ENCODE measurements at regions not wholly inside any gene's neighbourhood (a gene's known extent, or its start where the extent isn't known, plus 50 kb on each side); places are given as distances from the start of the nearest gene placed in this dataset.
"Not testable (repeated sequence)": the region's sequence is repeated elsewhere in the genome, so short reads cannot be mapped to it uniquely, and the experiment has no call there.

DNA sequence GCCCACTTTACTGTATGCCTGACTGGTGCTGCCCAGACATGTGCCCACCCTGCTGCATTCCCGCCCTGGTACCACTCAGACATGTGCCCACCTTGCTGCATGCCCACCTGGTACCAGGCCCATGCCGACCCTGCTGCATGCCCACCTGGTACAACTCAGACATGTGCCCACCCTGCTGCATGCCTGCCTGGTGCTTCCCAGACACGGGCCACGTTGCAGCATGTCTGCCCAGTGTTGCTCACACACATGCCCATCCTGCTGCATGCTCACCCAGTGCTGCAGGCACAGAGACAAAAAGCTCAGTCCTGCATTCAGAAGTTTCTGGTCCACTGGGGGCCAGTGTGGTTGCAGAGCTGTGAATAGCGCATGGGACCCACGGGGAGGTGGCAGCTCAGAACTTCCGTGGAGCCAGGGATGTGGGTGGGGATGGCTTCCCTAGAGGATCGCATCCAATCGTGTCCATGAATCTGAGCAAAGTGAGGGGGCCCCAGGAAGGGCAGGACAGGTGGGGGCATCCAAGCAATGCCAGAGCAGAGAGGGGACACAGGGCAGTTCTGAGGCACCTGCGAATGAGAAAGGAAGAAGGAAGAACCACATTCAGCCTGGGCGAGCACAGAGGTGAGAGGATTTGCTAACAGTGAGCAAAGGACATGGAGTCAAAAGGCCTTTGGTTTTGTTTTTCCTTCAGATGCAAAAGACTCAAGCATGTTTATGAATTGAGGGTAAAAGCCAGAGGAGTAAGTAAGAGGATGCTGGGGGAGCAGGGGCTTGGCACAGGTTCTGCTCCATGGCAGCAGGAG, 175.9 kb upstream of the C14orf180 start:
- no peaks in the 10 kb centered on the region for H3K9me3 ChIP-seq (ENCODE audit: control insufficient read depth in 2 of 2, low read length in 2 of 2)
- H3K27me3 ChIP-seq (ENCODE audit: control insufficient read depth in 2 of 2, insufficient read depth in 2 of 2, low read length in 2 of 2) = peaks cover 0 to 3% of the 10 kb centered on the region in 2 donors
- no peak overlapping the region for H3K4me3 ChIP-seq (ENCODE audit: low read length in 2 of 2)
- no peak overlapping the region for H3K9ac ChIP-seq (ENCODE audit: low read depth in 1 of 2, low read length in 2 of 2)
- H3K36me3 ChIP-seq (ENCODE audit: control insufficient read depth in 2 of 2, insufficient read depth in 2 of 2, low read length in 2 of 2) = no peaks in the 10 kb centered on the region
- no peaks in the 10 kb centered on the region for H3K4me1 ChIP-seq (ENCODE audit: control insufficient read depth in 2 of 2, insufficient read depth in 2 of 2, low read length in 2 of 2)
- no peak overlapping the region for H3K27ac ChIP-seq (ENCODE audit: low read depth in 2 of 2, low read length in 2 of 2)

DNA sequence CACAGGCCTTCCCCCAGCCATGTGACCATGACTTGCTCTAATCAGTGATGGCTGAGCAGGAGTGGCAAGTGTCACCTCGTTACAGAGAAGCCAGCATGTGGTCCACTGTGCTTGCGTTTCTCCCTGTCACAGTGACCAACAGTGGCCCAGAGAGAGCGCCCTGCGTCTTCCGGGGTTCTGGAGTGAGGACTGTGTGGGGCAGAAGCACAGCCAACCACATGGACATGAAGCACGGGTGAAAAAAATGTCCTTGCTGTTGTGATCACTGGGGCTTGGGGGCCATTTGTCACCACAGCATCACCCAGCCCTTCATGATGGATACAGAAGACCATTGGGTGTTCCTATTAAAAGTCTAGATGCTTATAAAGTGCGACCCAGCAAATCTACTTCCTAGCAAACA, 174.6 kb upstream of the C14orf180 start:
- Histone ChIP-seq H3K4me1 (ENCODE audit: control insufficient read depth in 2 of 2, insufficient read depth in 2 of 2, low read length in 2 of 2) (no peaks in the 10 kb centered on the region), H3K4me3 (ENCODE audit: low read length in 2 of 2) (no peak overlapping the region), H3K27me3 (ENCODE audit: control insufficient read depth in 2 of 2, insufficient read depth in 2 of 2, low read length in 2 of 2) (peaks cover 0 to 3% of the 10 kb centered on the region in 2 donors), H3K36me3 (ENCODE audit: control insufficient read depth in 2 of 2, insufficient read depth in 2 of 2, low read length in 2 of 2) (no peaks in the 10 kb centered on the region), H3K9me3 (ENCODE audit: control insufficient read depth in 2 of 2, low read length in 2 of 2) (no peaks in the 10 kb centered on the region), H3K9ac (ENCODE audit: low read depth in 1 of 2, low read length in 2 of 2) (no peak overlapping the region), H3K27ac (ENCODE audit: low read depth in 2 of 2, low read length in 2 of 2) (no peak overlapping the region)

- H3K36me3 ChIP-seq (ENCODE audit: control insufficient read depth in 2 of 2, insufficient read depth in 2 of 2, low read length in 2 of 2) = no peaks in the 10 kb centered on the region
- H3K4me1 ChIP-seq (ENCODE audit: control insufficient read depth in 2 of 2, insufficient read depth in 2 of 2, low read length in 2 of 2) = no peaks in the 10 kb centered on the region
- no peak overlapping the region for H3K4me3 ChIP-seq (ENCODE audit: low read length in 2 of 2)
- H3K27me3 ChIP-seq (ENCODE audit: control insufficient read depth in 2 of 2, insufficient read depth in 2 of 2, low read length in 2 of 2) = peaks cover 0 to 3% of the 10 kb centered on the region in 2 donors
- no peak overlapping the region for H3K27ac ChIP-seq (ENCODE audit: low read depth in 2 of 2, low read length in 2 of 2)
- H3K9ac ChIP-seq (ENCODE audit: low read depth in 1 of 2, low read length in 2 of 2) = no peak overlapping the region
- no peaks in the 10 kb centered on the region for H3K9me3 ChIP-seq (ENCODE audit: control insufficient read depth in 2 of 2, low read length in 2 of 2)
These were observed 174.0 kb upstream of the C14orf180 start for GRCh38 chr14:104405360-104406226.

- Histone ChIP-seq H3K9me3 (ENCODE audit: control insufficient read depth in 2 of 2, low read length in 2 of 2) (no peaks in the 10 kb centered on the region), H3K9ac (ENCODE audit: low read depth in 1 of 2, low read length in 2 of 2) (no peak overlapping the region), H3K27me3 (ENCODE audit: control insufficient read depth in 2 of 2, insufficient read depth in 2 of 2, low read length in 2 of 2) (peaks cover 0 to 3% of the 10 kb centered on the region in 2 donors), H3K4me1 (ENCODE audit: control insufficient read depth in 2 of 2, insufficient read depth in 2 of 2, low read length in 2 of 2) (no peaks in the 10 kb centered on the region), H3K4me3 (ENCODE audit: low read length in 2 of 2) (no peak overlapping the region), H3K27ac (ENCODE audit: low read depth in 2 of 2, low read length in 2 of 2) (no peak overlapping the region), H3K36me3 (ENCODE audit: control insufficient read depth in 2 of 2, insufficient read depth in 2 of 2, low read length in 2 of 2) (no peaks in the 10 kb centered on the region)
These were observed 172.7 kb upstream of the C14orf180 start for GRCh38 chr14:104406831-104407230.

DNA sequence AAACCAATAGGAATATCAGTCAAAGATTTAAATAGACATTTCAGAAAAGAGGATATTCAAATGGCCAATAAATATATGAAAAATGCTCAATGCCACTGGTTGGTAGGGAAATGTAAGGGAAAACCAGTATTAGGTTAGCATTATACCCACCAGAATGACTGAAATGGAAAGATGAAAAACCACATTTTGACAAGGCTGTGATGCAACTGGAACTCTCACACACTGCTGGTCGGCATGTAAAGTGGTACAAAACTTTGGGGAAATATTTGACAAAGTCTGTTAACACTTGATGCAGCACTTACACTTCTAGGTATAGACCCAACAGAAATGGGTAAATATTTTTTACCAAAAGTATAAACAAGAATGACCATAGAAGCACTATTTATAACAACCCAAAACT, 163.2 kb upstream of the C14orf180 start:
- Histone ChIP-seq H3K27me3 (ENCODE audit: control insufficient read depth in 2 of 2, insufficient read depth in 2 of 2, low read length in 2 of 2) (no peaks in the 10 kb centered on the region), H3K9ac (ENCODE audit: low read depth in 1 of 2, low read length in 2 of 2) (no peak overlapping the region), H3K4me3 (ENCODE audit: low read length in 2 of 2) (no peak overlapping the region), H3K4me1 (ENCODE audit: control insufficient read depth in 2 of 2, insufficient read depth in 2 of 2, low read length in 2 of 2) (no peaks in the 10 kb centered on the region), H3K27ac (ENCODE audit: low read depth in 2 of 2, low read length in 2 of 2) (no peak overlapping the region), H3K36me3 (ENCODE audit: control insufficient read depth in 2 of 2, insufficient read depth in 2 of 2, low read length in 2 of 2) (no peaks in the 10 kb centered on the region), H3K9me3 (ENCODE audit: control insufficient read depth in 2 of 2, low read length in 2 of 2) (no peaks in the 10 kb centered on the region)

DNA sequence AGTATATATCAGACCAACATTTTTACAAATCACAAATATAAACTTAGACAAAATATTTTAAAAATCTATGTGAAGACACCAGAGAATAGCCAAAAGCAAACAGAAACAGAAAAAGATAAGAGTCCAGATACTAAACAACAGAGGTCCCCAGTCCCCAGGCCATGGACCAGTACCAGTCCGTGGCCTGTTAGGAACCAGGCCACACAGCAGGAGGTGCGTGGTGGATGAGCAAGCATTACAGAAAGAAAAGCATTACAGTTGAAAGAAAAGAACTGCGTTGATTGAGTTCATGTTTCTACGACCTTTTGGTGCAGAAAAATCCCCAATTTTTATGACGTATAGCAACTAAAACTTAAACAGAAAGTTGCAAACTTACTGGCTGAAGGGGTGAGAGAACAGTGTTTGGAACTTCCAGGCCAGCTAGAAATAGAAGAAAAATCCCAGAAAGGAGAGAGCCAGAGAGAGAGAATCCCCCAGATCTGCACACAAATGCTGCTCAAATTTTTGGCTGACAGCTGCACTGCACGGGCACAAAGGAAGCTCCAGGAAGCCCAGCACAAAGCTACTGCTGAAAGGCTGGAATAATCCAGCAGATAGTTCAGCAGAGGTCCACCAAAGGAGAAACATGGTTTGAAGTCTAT, 159.6 kb upstream of the C14orf180 start:
- Histone ChIP-seq H3K27me3 (ENCODE audit: control insufficient read depth in 2 of 2, insufficient read depth in 2 of 2, low read length in 2 of 2) (no peaks in the 10 kb centered on the region), H3K4me3 (ENCODE audit: low read length in 2 of 2) (no peak overlapping the region), H3K4me1 (ENCODE audit: control insufficient read depth in 2 of 2, insufficient read depth in 2 of 2, low read length in 2 of 2) (no peaks in the 10 kb centered on the region), H3K9me3 (ENCODE audit: control insufficient read depth in 2 of 2, low read length in 2 of 2) (no peaks in the 10 kb centered on the region), H3K9ac (ENCODE audit: low read depth in 1 of 2, low read length in 2 of 2) (no peak overlapping the region), H3K27ac (ENCODE audit: low read depth in 2 of 2, low read length in 2 of 2) (no peak overlapping the region), H3K36me3 (ENCODE audit: control insufficient read depth in 2 of 2, insufficient read depth in 2 of 2, low read length in 2 of 2) (no peaks in the 10 kb centered on the region)

- not testable (repeated sequence) for H3K27ac ChIP-seq (ENCODE audit: low read depth in 2 of 2, low read length in 2 of 2); H3K4me1 ChIP-seq (ENCODE audit: control insufficient read depth in 2 of 2, insufficient read depth in 2 of 2, low read length in 2 of 2); H3K9ac ChIP-seq (ENCODE audit: low read depth in 1 of 2, low read length in 2 of 2); H3K9me3 ChIP-seq (ENCODE audit: control insufficient read depth in 2 of 2, low read length in 2 of 2); H3K36me3 ChIP-seq (ENCODE audit: control insufficient read depth in 2 of 2, insufficient read depth in 2 of 2, low read length in 2 of 2); H3K27me3 ChIP-seq (ENCODE audit: control insufficient read depth in 2 of 2, insufficient read depth in 2 of 2, low read length in 2 of 2); H3K4me3 ChIP-seq (ENCODE audit: low read length in 2 of 2)
These were observed 159.0 kb upstream of the C14orf180 start for GRCh38 chr14:104420523-104420922.

DNA sequence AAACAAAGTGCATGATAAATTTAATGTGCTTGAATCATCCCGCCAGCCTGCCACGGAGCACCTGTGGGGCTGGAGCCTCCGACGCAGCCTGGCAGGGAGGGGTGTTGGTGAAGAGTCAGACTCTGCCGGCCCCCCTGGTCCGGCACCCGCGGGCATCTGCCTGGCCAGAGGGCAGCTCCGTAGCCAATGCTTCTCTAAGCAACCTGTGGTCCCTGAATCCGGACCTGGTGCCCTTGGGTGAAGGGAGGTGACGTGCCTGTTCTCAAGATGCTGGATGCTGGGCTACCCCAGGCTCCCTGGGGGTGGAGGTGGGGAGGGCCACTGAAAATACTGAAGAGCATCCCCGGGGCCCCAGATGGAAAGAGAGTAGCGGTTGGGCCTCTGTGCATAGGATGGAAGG, 158.6 kb upstream of the C14orf180 start:
- Histone ChIP-seq H3K4me1 (ENCODE audit: control insufficient read depth in 2 of 2, insufficient read depth in 2 of 2, low read length in 2 of 2) (no peaks in the 10 kb centered on the region), H3K9me3 (ENCODE audit: control insufficient read depth in 2 of 2, low read length in 2 of 2) (no peaks in the 10 kb centered on the region), H3K36me3 (ENCODE audit: control insufficient read depth in 2 of 2, insufficient read depth in 2 of 2, low read length in 2 of 2) (no peaks in the 10 kb centered on the region), H3K27me3 (ENCODE audit: control insufficient read depth in 2 of 2, insufficient read depth in 2 of 2, low read length in 2 of 2) (no peaks in the 10 kb centered on the region), H3K4me3 (ENCODE audit: low read length in 2 of 2) (no peak overlapping the region), H3K27ac (ENCODE audit: low read depth in 2 of 2, low read length in 2 of 2) (no peak overlapping the region), H3K9ac (ENCODE audit: low read depth in 1 of 2, low read length in 2 of 2) (no peak overlapping the region)

GRCh38 chr14:104421401-104421821, 158.2 kb upstream of the C14orf180 start:
- H3K9me3 ChIP-seq (ENCODE audit: control insufficient read depth in 2 of 2, low read length in 2 of 2) = no peaks in the 10 kb centered on the region
- H3K27ac ChIP-seq (ENCODE audit: low read depth in 2 of 2, low read length in 2 of 2) = no peak overlapping the region
- no peaks in the 10 kb centered on the region for H3K36me3 ChIP-seq (ENCODE audit: control insufficient read depth in 2 of 2, insufficient read depth in 2 of 2, low read length in 2 of 2)
- H3K4me3 ChIP-seq (ENCODE audit: low read length in 2 of 2) = no peak overlapping the region
- no peak overlapping the region for H3K9ac ChIP-seq (ENCODE audit: low read depth in 1 of 2, low read length in 2 of 2)
- H3K27me3 ChIP-seq (ENCODE audit: control insufficient read depth in 2 of 2, insufficient read depth in 2 of 2, low read length in 2 of 2) = no peaks in the 10 kb centered on the region
- H3K4me1 ChIP-seq (ENCODE audit: control insufficient read depth in 2 of 2, insufficient read depth in 2 of 2, low read length in 2 of 2) = no peaks in the 10 kb centered on the region
